DMS 273 treated with DMSO at 0.1 percent for 48 hours (cell line): ENCODE measurements at regions not wholly inside any gene's neighbourhood (a gene's known extent, or its start where the extent isn't known, plus 50 kb on each side); places are given as distances from the start of the nearest gene placed in this dataset.
"Not testable (repeated sequence)": the region's sequence is repeated elsewhere in the genome, so short reads cannot be mapped to it uniquely, and the experiment has no call there.

Experiments used
- DNase-seq: peaks from one replicate; lab custom pipeline; 2025; lab: John Stamatoyannopoulos, UW

DNA sequence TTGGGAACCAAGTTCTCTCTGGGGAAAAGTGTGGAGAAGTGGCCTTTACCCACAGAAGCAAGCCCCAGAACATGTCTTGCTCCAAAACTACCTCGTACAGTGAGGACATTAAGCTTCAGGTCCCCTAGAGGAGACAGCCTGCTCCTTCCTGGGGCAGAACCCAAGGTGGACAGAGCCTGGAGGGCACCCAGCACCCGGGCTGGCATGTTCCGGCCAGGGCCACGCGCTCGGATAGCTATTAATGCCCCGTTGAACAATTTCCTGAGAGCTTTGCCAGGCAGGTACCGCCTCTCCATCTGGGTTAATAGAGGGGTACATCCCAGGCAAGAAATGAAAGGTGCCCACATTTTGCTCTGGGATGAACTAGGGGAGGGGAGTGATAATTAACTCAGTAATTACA lies 169.0 kb upstream of the GRK3 start:
- DNase-seq = no peak

DNA sequence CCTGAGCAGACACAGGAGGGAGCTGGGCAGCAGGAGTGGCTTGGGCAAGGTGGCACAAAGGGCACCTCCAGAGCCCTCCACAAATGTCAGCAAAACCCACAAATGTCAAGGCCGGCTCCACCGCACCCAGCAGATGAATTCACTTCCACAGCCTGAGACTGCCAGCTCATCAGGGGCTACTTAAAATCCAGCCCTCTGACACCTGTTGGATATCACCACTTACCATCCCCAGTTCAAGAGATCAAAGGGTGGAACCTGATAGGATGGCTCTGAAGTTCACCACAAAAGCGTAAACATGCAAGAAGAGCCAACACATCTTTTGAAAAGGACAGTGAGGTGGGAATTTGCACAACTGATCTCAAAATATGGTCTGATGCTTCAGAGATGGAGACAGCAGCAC lies 168.6 kb upstream of the GRK3 start:
- no peak for DNase-seq

DNA sequence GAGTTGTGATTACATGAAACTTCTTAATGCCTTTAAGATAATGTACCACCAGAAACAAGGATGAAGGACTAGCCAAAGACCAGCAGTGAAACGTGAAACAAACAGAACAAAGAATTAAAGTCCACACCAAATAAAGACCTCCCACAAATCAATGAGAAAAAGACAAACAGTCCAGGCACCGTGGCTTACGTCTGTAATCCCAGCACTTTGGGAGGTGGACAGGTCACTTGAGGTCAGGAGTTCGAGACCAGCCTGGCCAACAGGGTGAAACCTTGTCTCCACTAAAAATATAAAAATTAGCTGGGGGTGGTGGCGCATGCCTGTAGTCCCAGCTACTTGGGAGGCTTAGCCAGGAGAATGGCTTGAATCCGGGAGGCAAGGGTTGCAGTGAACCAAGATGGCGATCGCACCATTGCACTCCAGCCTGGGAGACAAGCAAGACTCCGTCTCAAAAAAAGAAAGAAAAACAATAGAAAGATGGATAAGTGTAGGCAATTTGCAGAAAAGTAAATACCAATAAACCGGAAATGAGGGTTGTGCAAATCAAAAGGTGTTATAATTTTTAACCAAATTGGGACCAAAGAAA lies 167.8 kb upstream of the GRK3 start:
- DNase-seq = no peak

DNA sequence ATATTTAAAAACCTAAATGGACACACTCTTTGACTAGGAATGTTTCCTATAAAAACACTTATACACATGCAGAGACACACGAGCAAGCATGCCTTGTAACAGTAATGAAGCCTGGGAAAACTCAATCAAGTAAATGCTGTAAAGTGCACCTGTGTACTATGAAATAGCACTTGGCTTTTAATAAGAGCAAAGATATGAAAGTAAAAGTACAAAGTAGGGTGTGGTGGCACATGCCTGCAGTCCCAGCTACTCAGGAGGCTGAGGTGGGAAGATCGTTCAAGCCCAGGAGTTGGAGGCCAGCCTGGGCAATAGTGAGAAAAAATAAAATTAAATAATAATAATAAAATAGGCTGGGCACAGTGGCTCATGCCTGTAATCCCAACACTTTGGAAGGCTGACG lies 166.9 kb upstream of the GRK3 start:
- no peak for DNase-seq

DNA sequence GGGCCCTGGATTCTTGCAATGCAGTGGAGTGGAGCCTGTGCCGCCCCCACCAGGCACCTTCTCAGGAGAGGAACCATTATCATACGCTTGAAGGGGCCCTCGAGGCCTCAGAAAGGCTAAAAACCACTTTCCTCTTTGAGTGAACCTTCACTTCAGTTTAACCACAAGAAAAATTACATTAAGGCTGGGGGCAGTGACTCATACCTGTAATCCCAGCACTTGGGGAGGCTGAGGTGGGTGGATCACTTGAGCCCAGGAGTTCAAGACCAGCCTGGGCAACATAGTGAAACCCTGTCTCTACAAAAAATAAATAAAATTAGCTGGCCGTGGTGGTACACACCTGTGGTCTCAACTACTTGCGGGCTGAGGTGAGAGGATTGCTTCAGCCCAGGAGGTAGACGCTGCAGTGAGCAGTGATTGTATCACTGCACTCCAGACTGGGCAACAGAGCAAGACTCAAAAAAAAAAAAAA lies 165.8 kb upstream of the GRK3 start:
- DNase-seq = not testable (repeated sequence)

DNA sequence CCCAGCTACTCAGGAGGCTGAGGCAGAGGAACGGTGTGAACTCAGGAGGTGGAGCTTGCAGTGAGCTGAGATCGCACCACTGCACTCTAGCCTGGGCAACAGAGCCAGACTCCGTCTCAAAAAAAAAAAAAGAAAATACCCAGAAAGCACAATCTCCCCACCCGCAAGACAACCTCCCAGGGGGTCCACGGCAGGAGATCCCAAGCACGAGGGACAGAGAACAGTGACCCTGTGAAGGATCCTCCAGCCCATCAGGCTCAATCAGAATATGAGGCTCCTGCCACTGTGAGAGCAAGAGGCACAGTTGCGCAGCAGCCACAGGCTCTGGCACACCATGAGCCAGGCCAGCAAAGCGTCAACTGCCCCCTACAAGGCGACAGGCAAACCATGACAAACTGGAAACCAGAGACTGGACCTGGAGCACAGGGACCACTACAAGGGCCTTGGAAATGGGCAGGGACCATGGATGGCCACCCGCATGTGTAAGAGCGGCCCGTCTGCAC lies 164.8 kb upstream of the GRK3 start:
- no peak for DNase-seq

DNA sequence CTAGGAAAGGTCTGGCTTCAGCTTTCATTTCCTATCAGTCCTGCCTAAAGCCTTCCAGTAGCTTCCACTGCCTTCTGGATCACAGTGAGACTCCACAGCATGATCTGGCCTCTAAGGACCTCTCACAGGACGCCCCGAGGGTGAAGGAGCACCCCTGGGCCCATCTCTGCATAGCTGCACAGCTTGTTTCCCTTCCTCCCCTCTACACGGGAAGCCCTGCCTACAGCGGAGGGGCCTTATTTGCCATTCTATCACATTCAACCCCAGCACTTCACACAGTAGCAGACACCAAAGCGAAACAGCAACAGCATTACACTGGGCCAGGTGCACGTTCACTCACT lies 162.3 kb upstream of the GRK3 start:
- no peak for DNase-seq

DNA sequence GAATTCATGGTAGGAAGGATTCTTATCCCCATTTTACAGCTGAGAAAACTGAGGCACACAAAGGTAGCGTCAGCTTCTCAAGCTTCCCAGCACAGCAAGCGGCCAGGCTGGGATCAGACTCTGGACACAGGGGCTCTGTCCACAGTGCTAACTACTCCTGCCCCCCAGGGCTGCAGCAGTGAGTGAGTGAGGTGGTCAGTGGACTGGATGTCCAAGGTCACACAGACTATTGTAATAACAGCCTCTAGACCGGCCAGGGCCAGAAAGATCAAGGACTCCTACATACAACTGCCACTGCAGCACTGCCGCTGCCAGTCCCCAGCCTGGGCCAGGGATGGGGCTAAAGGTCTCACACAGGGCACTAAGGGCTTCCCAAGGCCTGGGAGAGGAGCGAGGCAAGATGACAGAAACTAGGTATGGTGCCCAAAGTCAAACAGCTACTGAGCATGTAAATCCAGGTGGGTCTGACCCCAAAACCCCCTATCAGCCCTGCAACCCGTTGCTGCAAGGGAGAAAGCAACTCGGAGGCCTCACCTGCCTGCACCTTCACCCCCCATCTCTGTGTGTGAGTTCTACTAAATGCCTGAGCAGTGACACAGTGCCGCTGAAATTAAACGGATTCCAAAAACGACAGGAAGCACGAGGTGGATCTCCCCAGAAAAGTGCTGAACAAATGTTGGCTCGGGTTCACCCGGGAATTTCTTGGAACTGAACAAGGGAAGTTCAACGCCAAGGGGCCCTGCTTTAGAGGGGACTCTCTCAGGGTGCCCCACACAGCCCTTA lies 161.8 kb upstream of the GRK3 start:
- no peak for DNase-seq

DNA sequence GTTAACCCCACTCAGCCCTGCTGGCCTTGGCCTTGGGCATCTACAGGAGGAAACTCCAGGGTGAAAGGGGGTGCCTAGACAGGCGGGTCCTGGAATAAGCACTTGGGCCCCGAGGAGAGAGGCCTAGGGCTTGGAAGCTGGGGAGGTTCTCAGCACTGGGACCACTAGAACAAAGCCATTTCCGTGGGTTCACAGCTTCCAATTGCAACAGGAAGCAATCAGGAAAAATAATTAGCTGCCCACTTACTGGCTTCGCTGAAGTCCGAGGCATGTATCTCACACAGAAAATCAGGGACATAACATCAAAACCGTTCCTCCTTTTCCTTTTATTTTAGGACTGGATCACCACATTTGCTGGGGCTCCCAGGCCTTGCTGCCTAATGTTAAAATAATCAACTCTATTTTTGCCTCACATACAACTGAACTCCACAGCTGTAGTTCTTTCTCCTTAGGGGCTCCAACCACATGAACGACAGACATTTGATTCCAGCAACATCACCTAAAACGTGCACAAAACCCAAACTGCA lies 161.1 kb upstream of the GRK3 start:
- no peak for DNase-seq

DNA sequence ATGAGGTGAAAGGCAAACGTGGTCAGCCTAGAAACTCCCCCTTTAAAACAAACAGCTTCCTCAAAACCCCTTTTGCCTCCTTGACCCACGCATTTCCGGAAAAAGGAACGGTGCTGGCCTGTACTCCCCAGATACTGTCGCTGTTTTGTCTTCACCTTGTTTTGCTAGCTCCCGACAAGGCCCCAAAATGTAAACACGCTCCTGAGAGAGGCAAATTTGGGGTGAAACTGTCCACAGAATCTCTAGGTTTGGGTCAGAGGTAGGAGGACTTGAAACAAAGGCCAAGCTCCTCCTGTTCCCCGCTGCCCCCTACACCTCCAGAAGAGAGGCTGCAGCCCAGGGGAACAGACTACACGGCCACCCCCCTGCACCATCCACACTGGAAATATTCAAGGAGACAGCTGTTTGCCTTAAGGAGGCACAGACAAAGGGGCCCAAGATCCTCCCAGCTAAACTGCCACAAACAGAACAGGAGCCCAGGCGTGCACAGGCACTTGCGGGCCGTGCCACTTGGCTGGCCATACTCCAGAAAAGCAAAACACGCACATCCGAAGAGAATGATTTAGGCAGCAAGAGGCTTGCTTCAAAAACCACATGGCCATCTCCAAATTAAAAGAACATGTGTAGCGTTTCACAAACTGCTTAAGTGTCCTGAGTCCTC lies 160.5 kb upstream of the GRK3 start:
- no peak for DNase-seq

DNA sequence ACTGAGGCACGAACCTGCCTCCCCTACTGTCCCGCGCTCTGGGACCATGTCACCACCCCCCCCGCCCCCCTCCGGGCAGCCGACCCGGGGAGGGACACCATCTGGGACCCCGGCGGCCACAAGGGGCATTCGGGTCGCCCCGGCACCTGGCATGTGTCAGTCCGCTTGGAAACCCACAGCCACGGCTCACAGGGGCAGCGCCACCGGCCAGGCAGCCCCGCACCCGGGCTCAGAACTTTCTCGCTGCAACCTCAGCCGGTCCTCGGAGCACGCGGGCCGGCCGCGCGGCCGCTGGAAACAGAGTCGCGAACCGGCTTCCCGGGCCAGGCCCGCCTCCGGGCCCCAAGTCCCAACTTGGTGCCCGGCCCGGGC lies 159.9 kb upstream of the GRK3 start:
- no peak for DNase-seq

DNA sequence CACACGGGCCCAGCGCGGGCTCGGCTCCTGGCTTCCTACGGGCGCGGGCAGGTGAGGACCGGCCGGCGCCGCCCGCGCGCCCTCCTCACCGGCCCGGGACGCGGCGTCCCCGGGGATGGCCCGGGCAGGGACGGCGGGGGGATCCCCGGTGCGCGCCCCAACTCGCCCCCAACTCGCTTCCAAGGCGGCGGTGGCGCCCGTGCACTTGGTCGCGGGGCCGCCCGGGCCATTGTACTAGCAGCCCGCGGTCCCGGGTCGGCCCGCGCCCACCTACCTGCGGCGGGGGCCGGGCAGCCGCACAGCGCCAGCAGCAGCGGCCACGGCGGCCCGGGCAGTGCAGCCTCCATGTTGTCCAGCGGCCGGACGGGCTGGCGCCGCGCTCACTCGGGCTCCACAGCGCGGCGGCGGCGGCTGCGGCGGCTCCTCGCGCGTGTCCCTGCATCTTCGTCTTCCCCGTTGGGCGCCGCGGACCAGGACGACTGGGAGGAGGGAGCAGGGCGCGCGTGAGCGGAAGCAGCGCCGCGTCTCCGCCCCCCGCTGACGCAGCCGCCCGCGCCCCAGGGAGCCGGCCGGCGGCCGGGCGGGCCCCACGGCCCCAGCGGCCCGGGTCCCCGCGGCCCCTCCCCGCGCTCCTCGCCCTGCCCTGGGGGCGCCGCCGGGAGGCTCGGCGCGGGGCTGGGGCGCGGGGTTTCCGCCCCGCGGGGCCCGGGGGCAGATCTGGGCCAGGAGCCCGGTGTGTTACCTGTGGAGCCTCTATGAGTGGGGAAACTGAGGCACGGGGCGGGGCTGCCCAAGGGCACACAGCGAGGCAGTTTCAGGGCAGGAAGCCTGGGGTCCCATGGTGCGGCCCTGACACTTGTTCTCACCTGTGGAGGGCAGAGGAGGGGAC lies 159.3 kb upstream of the GRK3 start:
- DNase-seq = no peak

DNA sequence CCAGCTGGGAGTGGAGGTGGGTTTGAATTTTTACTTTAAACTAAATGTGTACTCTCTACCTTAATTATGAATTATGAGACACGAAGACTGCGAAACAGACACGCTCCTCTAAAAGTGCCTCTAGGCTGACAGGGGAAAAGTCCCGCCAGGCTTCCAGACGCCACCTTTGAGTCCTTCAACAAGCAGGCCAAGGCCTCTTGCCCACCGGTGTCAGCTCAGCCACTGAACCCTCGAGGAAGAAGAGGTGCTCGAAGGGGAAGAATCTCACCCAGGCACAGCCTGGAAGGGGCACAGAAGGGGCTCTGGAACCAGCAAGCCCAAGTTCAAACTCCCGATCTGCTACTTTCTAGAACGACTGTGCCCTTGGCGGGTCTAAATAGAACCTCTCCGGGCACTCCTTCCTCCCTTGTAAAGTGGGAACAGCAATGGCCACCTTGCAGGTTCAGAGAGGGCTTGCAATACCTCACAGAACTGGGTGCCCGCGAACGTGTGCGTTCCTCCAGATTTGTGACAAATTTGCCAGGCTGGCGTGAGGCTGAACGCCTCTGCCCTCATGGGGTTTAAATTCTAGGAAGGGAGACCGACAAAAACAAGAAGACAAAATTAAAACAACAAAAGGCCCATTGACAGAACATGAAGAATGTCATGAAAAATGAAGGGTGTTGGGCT lies 158.5 kb upstream of the GRK3 start:
- DNase-seq = no peak

DNA sequence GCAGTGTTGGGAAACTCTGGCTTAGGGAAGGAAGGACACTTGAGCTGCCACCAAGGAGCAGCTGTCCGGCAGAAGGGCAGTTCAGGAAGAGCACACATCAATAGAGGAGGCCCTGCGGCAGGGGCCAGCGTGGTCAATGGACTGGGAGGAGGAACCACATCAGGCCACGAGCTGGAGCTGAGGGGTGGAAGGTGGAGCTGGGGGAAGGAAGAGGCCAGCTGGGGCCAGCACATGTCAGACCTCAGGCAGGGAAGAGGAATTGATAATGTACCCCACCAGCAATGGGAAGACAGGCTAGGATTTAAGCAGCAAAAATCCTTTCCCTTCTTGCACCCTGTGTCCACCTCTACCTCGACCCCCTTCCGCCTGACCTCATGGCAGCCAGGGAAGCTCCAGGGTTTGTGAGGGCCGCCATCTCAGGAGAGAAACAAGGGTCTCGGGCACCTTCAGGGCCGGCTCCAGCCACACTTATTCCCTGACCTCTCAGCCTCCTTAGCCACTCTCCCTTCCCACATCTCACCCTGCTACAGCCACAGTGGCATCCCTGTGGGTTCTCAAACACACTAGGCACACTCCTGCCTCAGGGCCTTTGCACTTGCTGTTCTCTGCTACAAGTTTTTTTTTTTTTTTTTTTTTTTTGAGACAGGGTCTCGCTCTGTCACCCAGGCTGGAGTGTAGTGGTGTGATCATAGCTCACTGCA lies 157.8 kb upstream of the GRK3 start:
- no peak for DNase-seq

DNA sequence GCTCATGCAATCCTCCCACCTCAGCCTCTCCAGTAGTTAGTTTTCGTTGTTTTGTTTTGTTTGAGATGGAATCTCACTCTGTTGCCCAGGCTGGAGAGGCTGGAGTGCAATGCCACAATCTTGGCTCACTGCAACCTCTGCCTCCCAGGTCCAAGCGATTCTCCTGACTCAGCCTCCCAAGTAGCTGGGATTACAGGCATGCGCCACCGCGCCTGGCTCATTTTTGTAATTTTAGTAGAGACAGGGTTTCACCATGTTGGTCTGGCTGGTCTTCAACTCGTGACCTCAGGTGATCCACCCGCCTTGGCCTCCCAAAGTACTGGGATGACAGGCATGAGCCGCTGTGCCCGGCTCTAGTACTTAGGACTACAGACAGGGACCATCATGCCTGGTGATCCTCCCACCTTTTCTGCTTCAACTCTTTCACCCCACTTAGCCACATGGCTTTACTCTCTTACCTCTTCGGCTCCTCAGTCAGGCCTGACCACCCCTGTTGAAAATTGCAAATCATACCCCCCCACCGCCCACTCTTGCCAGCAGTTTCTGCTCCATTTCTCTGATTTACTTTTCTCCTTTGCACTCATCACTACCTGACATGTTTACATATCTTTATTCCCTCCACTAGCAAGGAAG lies 157.1 kb upstream of the GRK3 start:
- DNase-seq = no peak

DNA sequence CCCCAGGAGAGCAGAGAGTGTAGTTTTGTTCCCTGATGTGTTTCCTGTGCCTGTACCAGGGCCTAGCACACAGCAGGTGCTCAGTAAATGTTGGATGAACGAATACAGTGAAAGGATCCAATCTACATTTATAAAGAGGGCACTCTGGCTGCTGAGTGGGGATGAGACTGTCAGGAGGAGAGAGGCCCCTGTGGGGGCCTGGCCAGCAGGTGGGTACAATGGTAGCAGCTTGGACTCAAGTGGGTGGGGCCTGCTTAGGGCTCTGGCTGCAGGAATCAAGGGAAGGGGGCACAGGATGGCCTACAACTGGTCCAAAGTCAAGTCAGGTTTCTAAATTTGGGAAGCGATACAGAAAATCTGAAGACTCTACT lies 156.6 kb upstream of the GRK3 start:
- no peak for DNase-seq

DNA sequence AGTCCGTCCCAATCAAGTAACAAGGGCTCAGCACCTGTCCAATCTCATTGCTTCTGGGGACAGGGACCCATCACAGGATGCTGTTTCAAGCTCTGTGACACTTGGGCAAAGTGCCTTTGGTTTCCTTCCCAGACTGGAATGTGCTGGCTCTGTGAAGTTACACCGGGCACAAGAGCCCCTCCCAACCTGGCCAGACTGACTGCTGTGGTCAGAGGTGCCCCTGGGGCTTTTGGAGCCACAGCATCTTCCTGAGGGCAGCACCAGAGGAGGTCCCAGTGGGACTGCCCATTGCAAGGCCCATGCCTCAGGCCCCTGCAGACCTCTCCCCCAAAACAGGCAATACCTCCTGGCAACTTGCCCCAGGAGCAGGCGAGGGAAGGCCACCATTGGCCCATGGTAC lies 155.2 kb upstream of the GRK3 start:
- no peak for DNase-seq

DNA sequence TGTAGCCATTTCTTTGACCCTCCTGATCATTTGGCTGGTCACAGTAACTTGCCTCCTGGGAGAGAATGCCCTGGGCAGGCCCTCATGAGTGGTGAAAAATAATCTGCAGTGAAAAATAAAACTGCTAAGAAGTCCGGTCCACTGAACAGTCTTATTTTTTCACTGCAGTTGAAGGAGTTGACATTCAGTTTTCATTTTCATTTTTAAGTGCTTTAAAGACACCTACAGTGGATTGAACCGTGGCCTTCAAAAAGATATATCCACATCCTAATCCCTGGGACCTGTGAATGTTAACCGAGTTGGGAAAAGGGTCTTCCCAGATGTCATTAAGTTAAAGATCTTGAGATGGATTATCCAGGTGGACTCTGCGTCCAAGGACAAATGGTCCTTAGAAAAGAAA lies 153.6 kb upstream of the GRK3 start:
- no peak for DNase-seq

DNA sequence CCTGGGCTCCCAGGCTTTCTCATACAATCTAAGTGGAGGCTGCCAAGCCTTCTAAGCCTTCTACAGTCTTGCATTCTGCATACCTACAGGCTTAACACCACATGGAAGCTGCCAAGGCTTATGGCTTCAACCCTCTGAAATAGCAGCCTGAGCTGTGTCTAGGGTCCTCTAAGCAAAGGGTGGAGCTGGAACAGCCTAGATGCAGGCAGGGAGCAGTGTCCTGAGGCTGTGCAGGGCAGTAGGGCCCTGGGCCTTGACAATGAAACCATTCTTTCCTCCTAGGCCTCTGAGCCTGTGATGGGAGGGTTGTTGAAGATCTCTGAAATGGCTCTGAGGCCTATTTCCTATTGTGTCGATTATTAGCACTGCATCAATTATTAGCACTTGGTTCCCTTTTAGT lies 150.9 kb upstream of the GRK3 start:
- no peak for DNase-seq

DNA sequence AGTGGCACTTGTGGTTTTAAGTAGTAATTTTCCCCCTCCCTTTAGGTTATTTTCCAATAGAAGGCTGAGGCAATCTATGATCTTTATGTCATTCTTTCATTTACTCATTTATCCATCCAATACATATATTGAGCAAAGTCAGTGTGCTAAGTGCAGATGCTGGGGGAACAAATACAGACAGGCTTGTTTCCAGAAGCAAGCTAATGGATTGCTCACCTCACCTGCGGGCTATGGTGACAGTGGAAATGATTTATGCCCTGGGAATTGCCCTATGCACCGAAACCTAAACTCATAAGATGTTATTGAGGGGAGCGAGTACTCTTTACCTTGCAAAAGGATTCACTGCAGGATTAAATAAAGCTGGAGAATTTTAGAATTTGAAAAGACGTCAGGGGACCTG lies 148.7 kb upstream of the GRK3 start:
- not testable (repeated sequence) for DNase-seq
